HUES48 (cell line): ENCODE measurements at regions not wholly inside any gene's neighbourhood (a gene's known extent, or its start where the extent isn't known, plus 50 kb on each side); places are given as distances from the start of the nearest gene placed in this dataset.

Experiments
- H3K27ac ChIP-seq: one replicate; pipeline ENCODE4 v1.7.0; 2013; ENCODE audit warnings: low read depth, low read length, inconsistent platforms
- H3K27me3 ChIP-seq: 2 replicates; pipeline ENCODE4 v1.6.1; 2013; ENCODE audit warnings: mild to moderate bottlenecking, low read length; ENCODE audit not compliant: control insufficient read depth, insufficient read depth
- H3K36me3 ChIP-seq: 2 replicates; pipeline ENCODE4 v1.6.1; 2013; ENCODE audit warnings: low read length; ENCODE audit not compliant: control insufficient read depth, insufficient read depth
- H3K4me1 ChIP-seq: 2 replicates; pipeline ENCODE4 v1.6.1; 2013; ENCODE audit warnings: mild to moderate bottlenecking, low read length; ENCODE audit not compliant: control insufficient read depth, insufficient read depth
- H3K4me3 ChIP-seq: 2 replicates; pipeline ENCODE4 v1.5.1; 2013; ENCODE audit warnings: mild to moderate bottlenecking, low read depth, low read length
- H3K9ac ChIP-seq: 2 replicates; pipeline ENCODE4 v1.6.1; 2013; ENCODE audit warnings: mild to moderate bottlenecking, low read depth, low read length, moderate library complexity
- H3K9me3 ChIP-seq: 2 replicates; pipeline ENCODE4 v1.6.1; 2013; ENCODE audit warnings: low read length; ENCODE audit not compliant: control insufficient read depth, insufficient read depth

GRCh38 chr10:2981361-2981801 lies 86.0 kb upstream of the PFKP start:
- 0 out of 2 replicates have a peak, but pooled peaks cover 6% of the 10 kb centered on the region for H3K4me1 ChIP-seq
- no peaks in the 10 kb centered on the region for H3K9me3 ChIP-seq
- H3K27ac ChIP-seq, result no peak overlapping the region
- H3K27me3 ChIP-seq, result no peaks in the 10 kb centered on the region
- no peaks in the 10 kb centered on the region for H3K36me3 ChIP-seq
- no peak overlapping the region for H3K4me3 ChIP-seq
- H3K9ac ChIP-seq, result no peak overlapping the region

- 0 out of 2 replicates have a peak, but pooled peaks cover 1% of the 10 kb centered on the region for H3K4me1 ChIP-seq
- H3K36me3 ChIP-seq, result no peaks in the 10 kb centered on the region
- no peaks in the 10 kb centered on the region for H3K9me3 ChIP-seq
- no peak overlapping the region for H3K27ac ChIP-seq
- no peaks in the 10 kb centered on the region for H3K27me3 ChIP-seq
- H3K9ac ChIP-seq, result no peak overlapping the region
- no peak overlapping the region for H3K4me3 ChIP-seq
These were observed 86.5 kb upstream of the PFKP start for GRCh38 chr10:2980791-2981360.

GRCh38 chr10:2980116-2980515 lies 87.2 kb upstream of the PFKP start:
- no peak overlapping the region for H3K4me3 ChIP-seq
- no peaks in the 10 kb centered on the region for H3K9me3 ChIP-seq
- H3K9ac ChIP-seq, result no peak overlapping the region
- H3K27me3 ChIP-seq, result no peaks in the 10 kb centered on the region
- no peak overlapping the region for H3K27ac ChIP-seq
- H3K4me1 ChIP-seq, result no peaks in the 10 kb centered on the region
- H3K36me3 ChIP-seq, result no peaks in the 10 kb centered on the region

- Histone ChIP-seq H3K27ac (no peak overlapping the region), H3K27me3 (no peaks in the 10 kb centered on the region), H3K4me3 (no peak overlapping the region), H3K36me3 (no peaks in the 10 kb centered on the region), H3K4me1 (no peaks in the 10 kb centered on the region), H3K9me3 (no peaks in the 10 kb centered on the region), H3K9ac (no peak overlapping the region)
These were observed 88.0 kb upstream of the PFKP start for GRCh38 chr10:2979306-2979705.

- H3K4me3 ChIP-seq, result no peak overlapping the region
- H3K27me3 ChIP-seq, result no peaks in the 10 kb centered on the region
- H3K36me3 ChIP-seq, result no peaks in the 10 kb centered on the region
- no peak overlapping the region for H3K27ac ChIP-seq
- peaks cover 4% of the 10 kb centered on the region for H3K4me1 ChIP-seq
- H3K9me3 ChIP-seq, result no peaks in the 10 kb centered on the region
- no peak overlapping the region for H3K9ac ChIP-seq
These were observed 88.6 kb upstream of the PFKP start for GRCh38 chr10:2978574-2979273.

DNA sequence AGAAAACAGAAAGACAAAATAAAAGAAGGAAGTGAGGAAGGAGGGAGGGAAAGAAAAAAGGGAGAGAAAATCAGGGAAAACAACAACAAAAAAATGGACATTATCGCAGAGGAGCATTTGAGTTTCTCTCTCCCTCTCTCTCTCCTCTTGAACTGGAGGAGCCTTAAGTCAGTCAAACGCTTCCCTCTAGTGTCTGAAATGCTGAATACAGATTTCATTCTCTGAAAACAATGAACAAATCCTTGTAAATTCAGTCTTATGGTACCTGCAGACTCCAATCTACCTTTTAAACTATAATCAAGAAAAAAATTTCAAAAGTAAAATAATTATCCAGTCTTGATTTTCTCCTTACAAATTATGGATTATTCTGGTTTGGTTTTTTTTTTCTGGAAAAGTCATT lies 89.2 kb upstream of the PFKP start:
- Histone ChIP-seq H3K9ac (no peak overlapping the region), H3K27ac (no peak overlapping the region), H3K4me1 (peaks cover 7% of the 10 kb centered on the region), H3K27me3 (no peaks in the 10 kb centered on the region), H3K9me3 (no peaks in the 10 kb centered on the region), H3K4me3 (no peak overlapping the region), H3K36me3 (no peaks in the 10 kb centered on the region)

DNA sequence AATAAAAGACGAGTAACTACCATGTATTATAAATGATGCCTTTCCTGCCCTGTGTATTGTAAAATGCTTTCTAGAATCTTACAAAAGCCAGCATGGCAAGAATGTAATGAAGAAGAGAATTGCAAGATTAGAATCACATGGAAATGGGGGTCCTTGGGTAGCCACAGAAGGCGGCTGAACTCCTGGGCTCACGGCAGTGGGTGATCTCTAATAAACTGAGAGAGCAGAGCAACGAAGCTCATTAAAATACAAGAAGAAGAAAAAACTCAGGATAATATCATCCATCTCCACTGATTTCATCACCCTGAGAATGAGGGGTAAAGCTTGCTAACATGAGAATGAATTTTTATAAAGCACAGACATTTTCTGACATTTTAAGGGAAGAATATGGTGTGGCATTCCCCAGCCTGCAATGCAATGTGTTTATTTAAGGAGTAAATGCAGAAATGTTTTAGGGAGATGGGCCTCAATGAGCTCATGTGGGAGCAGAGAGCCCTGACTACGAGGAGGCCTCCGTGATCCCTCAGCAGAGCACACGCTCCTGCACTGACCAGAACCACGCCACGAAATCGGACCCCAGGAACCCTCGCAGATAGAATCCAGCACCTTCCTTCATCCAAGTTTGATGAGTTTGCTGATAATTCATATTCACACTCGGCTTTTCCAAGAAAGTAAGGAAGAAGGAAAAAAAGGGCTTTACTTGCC lies 92.7 kb upstream of the PFKP start:
- Histone ChIP-seq H3K9me3 (no peaks in the 10 kb centered on the region), H3K27ac (no peak overlapping the region), H3K4me3 (no peak overlapping the region), H3K9ac (no peak overlapping the region), H3K36me3 (no peaks in the 10 kb centered on the region), H3K4me1 (peaks cover 7% of the 10 kb centered on the region), H3K27me3 (no peaks in the 10 kb centered on the region)

- Histone ChIP-seq H3K36me3 (no peaks in the 10 kb centered on the region), H3K9ac (no peak overlapping the region), H3K27ac (no peak overlapping the region), H3K27me3 (no peaks in the 10 kb centered on the region), H3K4me3 (no peak overlapping the region), H3K4me1 (peaks cover 7% of the 10 kb centered on the region), H3K9me3 (no peaks in the 10 kb centered on the region)
These were observed 93.3 kb upstream of the PFKP start for GRCh38 chr10:2974083-2974482.

- Histone ChIP-seq H3K4me3 (no peak overlapping the region), H3K27me3 (no peaks in the 10 kb centered on the region), H3K9ac (no peak overlapping the region), H3K9me3 (no peaks in the 10 kb centered on the region), H3K27ac (no peak overlapping the region), H3K4me1 (peaks cover 7% of the 10 kb centered on the region), H3K36me3 (no peaks in the 10 kb centered on the region)
These were observed 94.5 kb upstream of the PFKP start for GRCh38 chr10:2972810-2973209.

DNA sequence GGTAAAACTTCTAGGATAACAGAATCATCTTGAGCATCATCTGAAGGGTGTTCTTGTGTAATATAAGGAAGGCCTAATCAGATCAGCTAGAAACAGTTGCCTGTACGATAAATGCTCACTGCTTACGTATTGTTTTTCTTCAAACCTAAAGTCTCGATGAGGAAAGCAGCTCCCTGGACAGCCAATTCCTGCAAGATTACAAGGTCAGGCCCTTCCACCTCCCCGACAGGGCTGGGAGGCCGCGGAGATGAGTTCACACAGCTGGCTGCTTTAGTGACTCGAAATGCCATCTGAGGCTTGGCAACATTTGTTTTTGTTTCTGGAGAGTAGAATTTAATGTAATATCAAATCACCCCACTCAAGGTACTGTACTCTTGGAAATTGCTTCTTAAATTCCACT lies 95.1 kb upstream of the PFKP start:
- H3K9me3 ChIP-seq, result no peaks in the 10 kb centered on the region
- H3K9ac ChIP-seq, result no peak overlapping the region
- H3K27me3 ChIP-seq, result no peaks in the 10 kb centered on the region
- H3K4me3 ChIP-seq, result no peak overlapping the region
- H3K4me1 ChIP-seq, result peaks cover 7% of the 10 kb centered on the region
- H3K27ac ChIP-seq, result no peak overlapping the region
- no peaks in the 10 kb centered on the region for H3K36me3 ChIP-seq

- Histone ChIP-seq H3K9me3 (peaks cover 4% of the 10 kb centered on the region; the same call in 1 of the 2 replicates), H3K4me3 (no peak overlapping the region), H3K9ac (no peak overlapping the region), H3K36me3 (no peaks in the 10 kb centered on the region), H3K27me3 (no peaks in the 10 kb centered on the region), H3K27ac (no peak overlapping the region), H3K4me1 (peaks cover 7% of the 10 kb centered on the region)
These were observed 97.0 kb upstream of the PFKP start for GRCh38 chr10:2970190-2970823.
